MM.1S (cell line): ENCODE measurements at regions not wholly inside any gene's neighbourhood (a gene's known extent, or its start where the extent isn't known, plus 50 kb on each side); places are given as distances from the start of the nearest gene placed in this dataset.

ENCODE experiments used
- DNase-seq: peaks from one replicate; pipeline ENCODE4 v3.0.0-alpha.2; 2015
- H2AFZ ChIP-seq: fragments of 300-600 bp; sonication (generic); 2 replicates; pipeline ENCODE4 v1.6.0; 2016; ENCODE audit warnings: antibody characterized with exemption, low read length
- H3F3A ChIP-seq: fragments of 300-600 bp; sonication (generic); 2 replicates; pipeline ENCODE4 v1.6.1; 2016; ENCODE audit warnings: mild to moderate bottlenecking, antibody characterized with exemption, low read length, moderate library complexity, mixed read lengths; ENCODE audit not compliant: insufficient read depth
- H3K27ac ChIP-seq: fragments of 300-600 bp; sonication (generic); 2 replicates; pipeline ENCODE4 v1.5.1; 2016; ENCODE audit warnings: mild to moderate bottlenecking, low read length
- H3K27me3 ChIP-seq: fragments of 300-600 bp; sonication (generic); replicated peaks from 2 replicates; pipeline ENCODE4 v1.6.0; 2016; ENCODE audit warnings: low read length; ENCODE audit not compliant: insufficient read depth
- H3K36me3 ChIP-seq: fragments of 300-600 bp; sonication (generic); replicated peaks from 2 replicates; pipeline ENCODE4 v1.6.1; 2016; ENCODE audit warnings: mild to moderate bottlenecking, low read length, mixed read lengths; ENCODE audit not compliant: insufficient read depth
- H3K4me1 ChIP-seq: fragments of 300-600 bp; sonication (generic); 2 replicates; pipeline ENCODE4 v1.6.1; 2016; ENCODE audit warnings: low read length, mixed read lengths
- H3K4me2 ChIP-seq: fragments of 300-600 bp; sonication (generic); 2 replicates; pipeline ENCODE4 v1.6.0; 2016; ENCODE audit warnings: low read depth, low read length
- H3K4me3 ChIP-seq: fragments of 300-600 bp; sonication (generic); 2 replicates; pipeline ENCODE4 v1.5.1; 2016; ENCODE audit warnings: low read length, mixed read lengths
- H3K79me2 ChIP-seq: fragments of 300-600 bp; sonication (generic); 2 replicates; pipeline ENCODE4 v1.6.1; 2016; ENCODE audit warnings: mixed run types, low read length, mixed read lengths
- H3K9ac ChIP-seq: fragments of 300-600 bp; sonication (generic); 2 replicates; pipeline ENCODE4 v1.6.1; 2016; ENCODE audit warnings: low read length, mixed read lengths
- H3K9me2 ChIP-seq: fragments of 300-600 bp; sonication (generic); replicated peaks from 2 replicates; pipeline ENCODE4 v1.6.1; 2016; ENCODE audit warnings: mild to moderate bottlenecking, low read length, mixed read lengths; ENCODE audit not compliant: insufficient read depth
- H3K9me3 ChIP-seq: fragments of 300-600 bp; sonication (generic); replicated peaks from 2 replicates; pipeline ENCODE4 v1.6.1; 2016; ENCODE audit warnings: mild to moderate bottlenecking, low read length, mixed read lengths; ENCODE audit not compliant: insufficient read depth
- H4K20me1 ChIP-seq: fragments of 300-600 bp; sonication (generic); 2 replicates; pipeline ENCODE4 v1.6.1; 2016; ENCODE audit warnings: mild to moderate bottlenecking, low read length, moderate library complexity, mixed read lengths; ENCODE audit not compliant: insufficient read depth
- EZH2 ChIP-seq: fragments of 300-600 bp; sonication (generic); optimal IDR thresholded peaks from 2 replicates; pipeline ENCODE3; 2017; ENCODE audit warnings: low read depth, mild to moderate bottlenecking, antibody characterized with exemption, low read length, mixed read lengths
- EZH2phosphoT487 ChIP-seq: fragments of 300-600 bp; sonication (generic); IDR thresholded peaks from 2 replicates; pipeline ENCODE4 v1.6.1; 2018; ENCODE audit warnings: antibody characterized with exemption, low read length
- TF ChIP-seq, protein P1 (sequence below): fragments of 300-600 bp; sonication (generic); IDR thresholded peaks from 2 replicates; pipeline ENCODE4 v1.5.1; 2016; ENCODE audit warnings: antibody characterized with exemption, low read length, mixed read lengths

DNA sequence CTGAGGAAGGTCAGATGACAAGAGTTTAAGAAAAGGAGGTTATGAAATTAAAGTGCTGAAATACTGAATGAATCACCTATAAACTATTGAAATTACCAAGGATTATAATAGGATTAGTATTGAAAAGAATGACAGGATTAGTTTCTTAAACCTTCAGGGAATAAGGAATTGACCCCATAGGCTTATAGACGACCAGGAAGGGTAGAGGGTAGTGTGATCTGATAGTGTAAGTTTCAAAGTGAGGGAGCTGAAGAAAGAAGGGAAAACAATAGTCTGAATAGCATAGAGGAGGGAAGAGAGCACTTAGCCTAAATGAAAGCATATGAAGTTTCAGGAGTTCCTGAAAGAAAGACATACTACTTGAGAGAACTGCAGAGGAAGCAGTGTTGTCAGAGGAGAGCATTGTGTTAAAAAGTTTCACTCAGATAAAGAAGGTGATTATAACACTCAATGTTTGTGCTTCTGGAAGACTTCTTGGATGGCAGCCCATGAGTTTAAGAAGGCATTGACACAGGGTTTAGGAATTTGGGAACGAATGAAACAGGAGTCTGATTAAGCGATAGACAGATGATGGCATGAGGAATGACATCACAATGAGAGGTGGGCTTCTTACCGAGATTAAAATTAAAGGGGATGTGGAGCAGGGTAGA, 557.9 kb upstream of the GRAMD2B start:
- H3K9me2 ChIP-seq = no peaks in the 10 kb centered on the region
- H3K27ac ChIP-seq = no peak overlapping the region
- H3K4me2 ChIP-seq = no peak overlapping the region
- H3K27me3 ChIP-seq = no peaks in the 10 kb centered on the region
- no peaks in the 10 kb centered on the region for H3K9me3 ChIP-seq
- no peaks in the 10 kb centered on the region for H4K20me1 ChIP-seq
- no peak overlapping the region for H3K9ac ChIP-seq
- no peaks in the 10 kb centered on the region for H3F3A ChIP-seq
- no peaks in the 10 kb centered on the region for H3K79me2 ChIP-seq
- H3K36me3 ChIP-seq = no peaks in the 10 kb centered on the region
- no peak for DNase-seq
- TF ChIP-seq, protein P1, sequence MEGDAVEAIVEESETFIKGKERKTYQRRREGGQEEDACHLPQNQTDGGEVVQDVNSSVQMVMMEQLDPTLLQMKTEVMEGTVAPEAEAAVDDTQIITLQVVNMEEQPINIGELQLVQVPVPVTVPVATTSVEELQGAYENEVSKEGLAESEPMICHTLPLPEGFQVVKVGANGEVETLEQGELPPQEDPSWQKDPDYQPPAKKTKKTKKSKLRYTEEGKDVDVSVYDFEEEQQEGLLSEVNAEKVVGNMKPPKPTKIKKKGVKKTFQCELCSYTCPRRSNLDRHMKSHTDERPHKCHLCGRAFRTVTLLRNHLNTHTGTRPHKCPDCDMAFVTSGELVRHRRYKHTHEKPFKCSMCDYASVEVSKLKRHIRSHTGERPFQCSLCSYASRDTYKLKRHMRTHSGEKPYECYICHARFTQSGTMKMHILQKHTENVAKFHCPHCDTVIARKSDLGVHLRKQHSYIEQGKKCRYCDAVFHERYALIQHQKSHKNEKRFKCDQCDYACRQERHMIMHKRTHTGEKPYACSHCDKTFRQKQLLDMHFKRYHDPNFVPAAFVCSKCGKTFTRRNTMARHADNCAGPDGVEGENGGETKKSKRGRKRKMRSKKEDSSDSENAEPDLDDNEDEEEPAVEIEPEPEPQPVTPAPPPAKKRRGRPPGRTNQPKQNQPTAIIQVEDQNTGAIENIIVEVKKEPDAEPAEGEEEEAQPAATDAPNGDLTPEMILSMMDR = no peak
- TF ChIP-seq EZH2phosphoT487 = no peak
- TF ChIP-seq EZH2 = no peak
- H2AFZ ChIP-seq = no peak overlapping the region
- no peak overlapping the region for H3K4me3 ChIP-seq
- H3K4me1 ChIP-seq = no peaks in the 10 kb centered on the region

DNA sequence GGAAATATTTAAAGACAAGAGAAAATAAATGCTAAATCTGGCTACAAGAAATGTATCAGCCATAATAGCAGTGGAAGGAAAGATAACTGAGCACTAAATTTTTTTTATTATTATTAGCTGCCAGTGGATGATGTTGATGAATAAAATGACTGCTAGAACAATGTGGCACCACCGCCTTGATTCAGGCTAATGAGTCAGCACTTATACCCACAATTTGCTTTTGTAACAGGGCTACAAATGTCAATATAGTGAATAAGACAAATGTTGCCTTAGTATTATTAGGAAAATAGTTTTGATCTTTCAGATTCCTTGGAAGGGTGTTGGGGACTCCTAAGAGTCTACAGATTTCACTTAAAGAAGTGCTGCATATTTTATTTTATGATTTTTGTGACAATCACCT, 555.2 kb upstream of the GRAMD2B start:
- no peaks in the 10 kb centered on the region for H3K9me3 ChIP-seq
- H3K4me1 ChIP-seq = no peaks in the 10 kb centered on the region
- no peak overlapping the region for H3K4me2 ChIP-seq
- H3K27me3 ChIP-seq = no peaks in the 10 kb centered on the region
- H2AFZ ChIP-seq = no peak overlapping the region
- DNase-seq = no peak
- H3K9me2 ChIP-seq = no peaks in the 10 kb centered on the region
- no peaks in the 10 kb centered on the region for H3K79me2 ChIP-seq
- TF ChIP-seq, protein P1 = no peak
- TF ChIP-seq EZH2phosphoT487 (no peak), EZH2 (no peak)
- no peaks in the 10 kb centered on the region for H3F3A ChIP-seq
- H3K9ac ChIP-seq = no peak overlapping the region
- no peaks in the 10 kb centered on the region for H3K36me3 ChIP-seq
- no peaks in the 10 kb centered on the region for H4K20me1 ChIP-seq
- H3K27ac ChIP-seq = no peak overlapping the region
- H3K4me3 ChIP-seq = no peak overlapping the region

DNA sequence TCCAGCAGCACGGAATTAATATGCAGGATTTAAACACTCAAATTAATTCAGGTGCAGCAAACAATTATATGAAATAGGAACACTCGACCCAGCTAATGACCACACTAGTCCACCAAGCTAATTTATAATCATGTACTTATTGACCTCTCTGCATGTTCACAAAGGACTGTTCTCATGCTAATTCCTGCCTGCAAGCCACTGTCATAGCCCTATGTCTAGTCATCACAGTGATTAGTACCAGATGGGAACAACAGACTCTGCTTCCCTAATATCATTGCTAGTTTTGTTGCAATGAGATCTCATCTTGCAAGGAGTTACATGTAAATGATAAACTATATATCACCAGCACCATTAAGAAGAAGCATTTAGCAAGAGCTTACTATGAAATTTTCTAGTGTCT, 553.0 kb upstream of the GRAMD2B start:
- H3K9ac ChIP-seq = no peak overlapping the region
- H3K9me2 ChIP-seq = no peaks in the 10 kb centered on the region
- H2AFZ ChIP-seq = no peak overlapping the region
- H3K4me1 ChIP-seq = no peaks in the 10 kb centered on the region
- H3K79me2 ChIP-seq = no peaks in the 10 kb centered on the region
- no peaks in the 10 kb centered on the region for H3K36me3 ChIP-seq
- H3K27ac ChIP-seq = no peak overlapping the region
- H3K9me3 ChIP-seq = no peaks in the 10 kb centered on the region
- H3K27me3 ChIP-seq = no peaks in the 10 kb centered on the region
- no peak for DNase-seq
- H3K4me2 ChIP-seq = no peak overlapping the region
- no peak for TF ChIP-seq EZH2phosphoT487
- TF ChIP-seq, protein P1 = no peak
- no peak for TF ChIP-seq EZH2
- H3K4me3 ChIP-seq = no peak overlapping the region
- H3F3A ChIP-seq = no peaks in the 10 kb centered on the region
- H4K20me1 ChIP-seq = no peaks in the 10 kb centered on the region
